ENCODE measurements at regions not wholly inside any gene's neighbourhood (a gene's known extent, or its start where the extent isn't known, plus 50 kb on each side); places are given as distances from the start of the nearest gene placed in this dataset.

- in situ Hi-C loops (cut with HindIII; ENCODE audit: low pct_unique_long_range_greater_than_20kb, low sequenced_read_pairs) = no loop called here
- DNase-seq (ENCODE audit: low read depth in 1 of 2, low spot score in 1 of 2) = no peak
These were observed 54.0 kb upstream of the STMND1 start for GRCh38 chr6:17047889-17048288.

DNA sequence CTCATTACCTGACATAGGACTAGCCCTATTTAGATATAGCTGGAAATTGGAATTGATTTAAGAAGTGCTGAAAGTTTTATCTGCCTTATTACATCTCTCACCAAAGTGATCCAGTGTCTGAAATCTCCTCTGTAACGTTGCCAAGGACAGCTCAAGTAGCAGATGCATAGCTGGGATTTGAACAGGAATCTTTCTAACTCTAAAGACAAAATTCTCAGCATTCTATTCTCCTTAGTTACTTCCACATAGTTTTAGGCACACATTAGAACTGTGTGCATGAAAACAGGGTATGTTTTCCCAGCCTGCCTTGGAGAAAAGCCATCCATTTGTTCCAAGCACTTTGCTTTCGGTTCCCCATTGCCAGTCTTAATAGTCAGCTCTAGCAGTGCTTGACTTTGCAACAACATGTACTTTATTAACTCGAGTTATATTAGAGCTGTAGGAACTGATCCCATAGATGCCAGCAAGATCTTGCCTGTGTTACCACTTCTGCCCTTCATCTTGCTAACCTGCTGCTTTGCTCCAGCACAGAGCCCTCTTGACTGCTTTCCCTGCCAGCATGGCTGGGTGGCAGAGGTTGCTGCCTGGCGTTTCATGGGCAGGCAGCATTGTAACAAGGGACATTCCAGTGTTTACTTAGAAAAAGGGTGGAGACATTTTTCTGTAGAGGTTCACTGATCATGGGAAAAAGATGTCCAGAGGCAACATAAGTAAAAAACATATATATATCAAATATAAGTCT lies 56.1 kb upstream of the STMND1 start:
- in situ Hi-C loops (cut with HindIII; ENCODE audit: low pct_unique_long_range_greater_than_20kb, low sequenced_read_pairs) = no loop called here
- no peak for TF ChIP-seq JUND (IDR thresholded peaks at IDR 0.05; ENCODE audit: low read depth)
- peak in 1 of 2 experiments; percentile 6 for DNase-seq (ENCODE audit: low read depth in 1 of 2, low spot score in 1 of 2)

More at GRCh38 chr6:17047889-17048288, 54.0 kb upstream of the STMND1 start:
- TF ChIP-seq JUND (IDR thresholded peaks at IDR 0.05; ENCODE audit: low read depth) = no peak

GRCh38 chr6:17043148-17043522 lies 58.7 kb upstream of the STMND1 start:
- in situ Hi-C loops (cut with HindIII; ENCODE audit: low pct_unique_long_range_greater_than_20kb, low sequenced_read_pairs) = no loop called here
- no peak for TF ChIP-seq JUND (IDR thresholded peaks at IDR 0.05; ENCODE audit: low read depth)
- DNase-seq (ENCODE audit: low read depth in 1 of 2, low spot score in 1 of 2) = no peak

DNA sequence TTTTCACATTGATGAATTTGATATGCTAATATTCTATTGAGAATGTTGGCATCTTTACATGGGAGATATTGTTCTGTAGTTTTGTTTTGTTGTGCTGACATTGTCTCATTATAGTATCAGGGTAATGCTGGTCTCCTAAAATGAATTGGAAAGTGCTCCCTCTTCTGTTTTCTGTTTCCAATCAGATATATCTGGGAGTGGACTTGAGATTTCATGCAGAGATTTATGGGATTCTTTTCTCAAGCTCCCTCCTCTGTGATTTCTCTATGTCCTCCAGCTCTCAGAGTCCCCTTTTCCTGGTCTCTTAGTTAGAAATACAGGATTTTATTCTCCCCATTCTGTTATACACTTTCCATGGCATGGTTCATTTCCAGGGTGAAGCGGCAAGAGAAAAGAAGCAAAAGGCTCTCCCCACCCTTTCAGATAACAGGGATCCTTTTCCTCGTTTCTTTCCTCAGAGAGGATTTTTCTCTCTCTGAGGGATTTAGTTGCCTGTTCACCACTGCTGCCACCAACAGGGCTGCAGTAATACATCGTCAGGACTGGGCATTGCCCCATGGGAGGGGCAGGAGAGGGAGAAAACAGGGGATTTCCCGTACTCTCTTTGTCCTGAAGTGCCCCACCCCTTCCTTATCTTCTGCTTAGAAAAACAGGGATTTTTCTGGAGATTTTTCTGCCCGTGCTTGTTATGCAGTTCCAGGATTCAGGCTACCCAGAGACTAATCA lies 59.3 kb upstream of the STMND1 start:
- peak in 1 of 2 experiments; percentile 74 for DNase-seq (ENCODE audit: low read depth in 1 of 2, low spot score in 1 of 2)
- no peak for TF ChIP-seq JUND (IDR thresholded peaks at IDR 0.05; ENCODE audit: low read depth)
- in situ Hi-C loops (cut with HindIII; ENCODE audit: low pct_unique_long_range_greater_than_20kb, low sequenced_read_pairs) = no loop called here

DNA sequence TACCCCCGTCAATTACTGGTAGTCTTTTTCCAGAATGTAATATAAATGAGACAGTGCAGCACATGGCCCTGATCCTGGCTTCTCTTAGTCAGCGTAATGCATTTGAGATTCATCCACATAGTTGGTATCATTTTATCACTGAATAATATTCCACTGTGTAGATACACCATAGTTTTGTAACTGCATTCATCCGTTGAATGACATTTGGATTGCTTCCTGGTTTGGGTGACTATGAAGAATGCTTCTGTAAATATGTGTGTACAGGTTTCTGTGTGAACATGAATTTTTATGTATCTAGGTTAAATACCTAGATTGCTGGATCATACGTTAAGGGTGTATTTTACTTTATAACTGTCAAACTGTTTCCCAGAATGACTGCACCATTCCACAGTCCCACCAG lies 62.6 kb upstream of the STMND1 start:
- in situ Hi-C loops (cut with HindIII; ENCODE audit: low pct_unique_long_range_greater_than_20kb, low sequenced_read_pairs) = no loop called here
- peak in 1 of 2 experiments; percentile 76 for DNase-seq (ENCODE audit: low read depth in 1 of 2, low spot score in 1 of 2)
- no peak; the same call in 1 of the 2 replicates for TF ChIP-seq JUND (IDR thresholded peaks at IDR 0.05; ENCODE audit: low read depth)

- no peak for DNase-seq (ENCODE audit: low read depth in 1 of 2, low spot score in 1 of 2)
- in situ Hi-C loops (cut with HindIII; ENCODE audit: low pct_unique_long_range_greater_than_20kb, low sequenced_read_pairs) = no loop called here
- TF ChIP-seq JUND (IDR thresholded peaks at IDR 0.05; ENCODE audit: low read depth) = no peak
These were observed 63.5 kb upstream of the STMND1 start for GRCh38 chr6:17038316-17038715.

DNA sequence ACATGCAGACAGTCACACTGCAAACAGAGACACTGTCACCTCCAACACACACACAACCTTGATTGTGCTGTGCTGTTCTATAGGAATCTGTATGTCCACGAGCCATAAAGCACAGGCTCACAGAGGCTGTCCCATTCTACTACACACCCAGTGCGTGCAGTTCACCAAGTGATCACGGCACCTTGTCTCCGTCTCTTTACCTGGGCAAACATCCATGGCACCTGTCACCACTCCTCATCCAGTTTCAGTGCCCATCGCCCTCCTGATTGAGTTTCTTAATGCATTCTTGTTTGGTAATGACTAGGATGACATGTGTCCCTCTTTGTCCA lies 65.8 kb upstream of the STMND1 start:
- in situ Hi-C loops (cut with HindIII; ENCODE audit: low pct_unique_long_range_greater_than_20kb, low sequenced_read_pairs) = no loop called here

GRCh38 chr6:17035257-17036064 lies 66.4 kb upstream of the STMND1 start:
- in situ Hi-C loops (cut with HindIII; ENCODE audit: low pct_unique_long_range_greater_than_20kb, low sequenced_read_pairs) = no loop called here
- DNase-seq (ENCODE audit: low read depth in 1 of 2, low spot score in 1 of 2) = peak in 1 of 2 experiments; percentile 79
- peak; percentile 90 for TF ChIP-seq JUND (IDR thresholded peaks at IDR 0.05; ENCODE audit: low read depth)

More for the DNA sequence above, 65.8 kb upstream of the STMND1 start:
- TF ChIP-seq JUND (IDR thresholded peaks at IDR 0.05; ENCODE audit: low read depth) = no peak
- no peak for DNase-seq (ENCODE audit: low read depth in 1 of 2, low spot score in 1 of 2)

DNA sequence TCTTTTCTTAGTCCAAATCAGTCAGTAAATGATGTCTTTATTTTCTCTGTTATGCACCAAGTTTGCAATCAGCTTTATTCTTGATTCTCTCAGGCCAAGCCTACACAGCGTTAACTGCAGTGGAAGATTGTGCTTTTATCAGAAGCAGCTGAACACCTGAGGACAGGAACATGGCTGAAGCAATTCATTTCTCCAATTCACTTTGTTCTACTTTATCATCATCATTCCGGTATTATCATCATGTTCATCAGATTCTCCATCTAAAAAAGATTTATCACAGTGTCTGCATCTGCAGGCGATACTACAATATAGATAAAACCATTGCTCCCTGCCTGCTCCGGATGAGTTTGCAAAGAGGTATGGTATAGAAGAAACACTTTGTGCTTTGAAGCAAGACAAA lies 68.1 kb upstream of the STMND1 start:
- in situ Hi-C loops (cut with HindIII; ENCODE audit: low pct_unique_long_range_greater_than_20kb, low sequenced_read_pairs) = no loop called here
- no peak for TF ChIP-seq JUND (IDR thresholded peaks at IDR 0.05; ENCODE audit: low read depth)

GRCh38 chr6:17032988-17033634 lies 68.7 kb upstream of the STMND1 start:
- in situ Hi-C loops (cut with HindIII; ENCODE audit: low pct_unique_long_range_greater_than_20kb, low sequenced_read_pairs) = no loop called here
- DNase-seq (ENCODE audit: low read depth in 1 of 2, low spot score in 1 of 2) = no peak
- no peak for TF ChIP-seq JUND (IDR thresholded peaks at IDR 0.05; ENCODE audit: low read depth)

More for the DNA sequence above, 68.1 kb upstream of the STMND1 start:
- no peak for DNase-seq (ENCODE audit: low read depth in 1 of 2, low spot score in 1 of 2)

DNA sequence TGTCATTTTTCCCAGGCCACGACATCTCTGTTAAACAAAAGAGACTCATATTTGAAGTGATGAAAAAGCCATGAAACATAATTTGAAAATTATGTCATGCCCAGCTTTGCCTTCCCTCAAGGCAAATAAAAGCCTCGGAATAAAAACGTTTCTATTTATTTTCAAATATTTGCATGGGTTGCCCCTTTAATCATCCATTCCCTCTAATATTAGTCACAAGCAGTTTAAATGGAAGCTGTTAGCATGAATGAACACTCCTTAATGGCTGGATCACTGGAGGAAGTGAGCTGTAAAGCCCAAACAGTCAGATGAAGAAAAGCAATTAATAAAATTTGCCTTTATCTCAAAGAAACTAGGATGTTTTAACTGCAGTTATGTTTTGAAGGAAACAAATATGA lies 69.3 kb upstream of the STMND1 start:
- no peak for TF ChIP-seq JUND (IDR thresholded peaks at IDR 0.05; ENCODE audit: low read depth)
- no peak for DNase-seq (ENCODE audit: low read depth in 1 of 2, low spot score in 1 of 2)
- in situ Hi-C loops (cut with HindIII; ENCODE audit: low pct_unique_long_range_greater_than_20kb, low sequenced_read_pairs) = no loop called here

DNA sequence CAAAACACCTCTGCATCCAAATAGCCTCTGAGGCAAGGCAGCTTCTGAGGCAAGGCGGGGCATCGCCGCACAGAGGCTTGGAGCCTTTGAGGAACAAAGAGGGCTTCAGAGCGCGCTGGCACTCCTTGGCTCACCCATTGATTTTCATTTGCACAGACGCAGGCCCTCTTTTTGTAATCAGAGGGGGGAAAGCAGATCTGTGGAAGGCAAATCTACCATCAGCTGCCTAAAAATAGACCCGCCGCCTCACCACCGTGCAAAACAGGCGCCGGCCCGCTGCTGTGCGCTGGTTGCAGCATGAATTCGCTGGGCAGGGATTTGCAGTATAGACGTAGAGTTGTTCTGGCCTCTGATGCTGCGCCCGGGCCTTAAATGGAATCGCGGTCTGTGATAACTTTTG lies 69.9 kb upstream of the STMND1 start:
- in situ Hi-C loops (cut with HindIII; ENCODE audit: low pct_unique_long_range_greater_than_20kb, low sequenced_read_pairs) = no loop called here

More for the DNA sequence above, 69.9 kb upstream of the STMND1 start:
- no peak for TF ChIP-seq JUND (IDR thresholded peaks at IDR 0.05; ENCODE audit: low read depth)
- no peak for DNase-seq (ENCODE audit: low read depth in 1 of 2, low spot score in 1 of 2)
